Liver (tissue), 8 donors: ENCODE measurements at regions not wholly inside any gene's neighbourhood (a gene's known extent, or its start where the extent isn't known, plus 50 kb on each side); places are given as distances from the start of the nearest gene placed in this dataset.

ENCODE experiments used
- DNase-seq: peaks from one replicate; pipeline ENCODE4 v3.0.0-alpha.2; 2017; ENCODE audit warnings: low spot score
- H3K27ac ChIP-seq, 2 donors: one replicate each; pipeline ENCODE4 v1.7.0; 2013; ENCODE audit warnings: inconsistent platforms in 2 of 2, low read length in 2 of 2, control low read depth in 1 of 2, low read depth in 1 of 2, mild to moderate bottlenecking in 1 of 2
- H3K27me3 ChIP-seq, 4 donors: one replicate each; pipeline versions ENCODE4 v1.6.1 to v1.7.0; 2013; ENCODE audit warnings: low read length in 3 of 4, inconsistent platforms in 1 of 4, mild to moderate bottlenecking in 1 of 4, moderate library complexity in 1 of 4; ENCODE audit not compliant: control insufficient read depth in 4 of 4, insufficient read depth in 4 of 4
- H3K36me3 ChIP-seq, 4 donors: one replicate each; pipeline versions ENCODE4 v1.6.1 to v1.7.0; 2013; ENCODE audit warnings: low read length in 3 of 4, mild to moderate bottlenecking in 3 of 4, low read depth in 1 of 4, moderate library complexity in 1 of 4; ENCODE audit not compliant: control insufficient read depth in 4 of 4, insufficient read depth in 3 of 4
- H3K4me1 ChIP-seq, 4 donors: one replicate each; pipeline versions ENCODE4 v1.6.1 to v1.7.0; 2013; ENCODE audit warnings: low read length in 3 of 4, mild to moderate bottlenecking in 3 of 4, moderate library complexity in 1 of 4; ENCODE audit not compliant: control insufficient read depth in 4 of 4, insufficient read depth in 4 of 4
- H3K4me3 ChIP-seq, 3 donors: one replicate each; pipeline versions ENCODE4 v1.6.1 to v1.7.0; 2013; ENCODE audit warnings: low read length in 3 of 3, control low read depth in 1 of 3, low read depth in 1 of 3, mild to moderate bottlenecking in 1 of 3
- H3K9ac ChIP-seq, 2 donors: one replicate each; pipeline ENCODE4 v1.7.0; 2013; ENCODE audit warnings: low read length in 2 of 2, mild to moderate bottlenecking in 2 of 2, moderate library complexity in 2 of 2, control low read depth in 1 of 2, low read depth in 1 of 2
- H3K9me3 ChIP-seq, 4 donors: one replicate each; pipeline versions ENCODE4 v1.6.1 to v1.7.0; 2013; ENCODE audit warnings: low read length in 3 of 4; ENCODE audit not compliant: control insufficient read depth in 4 of 4
- EGR1 ChIP-seq, 2 donors: IDR thresholded peaks; 2 replicates each; pipeline ENCODE4 v1.6.1; 2016 to 2018; ENCODE audit warnings: antibody characterized with exemption in 2 of 2, low read depth in 2 of 2
- FOXA1 ChIP-seq: IDR thresholded peaks from 2 replicates; pipeline ENCODE4 v1.6.1; 2016; ENCODE audit warnings: antibody characterized with exemption
- FOXA2 ChIP-seq: IDR thresholded peaks from 2 replicates; pipeline ENCODE4 v1.6.1; 2016; ENCODE audit warnings: antibody characterized with exemption
- GABPA ChIP-seq, 2 donors: IDR thresholded peaks in 1 of 2; conservative IDR thresholded peaks in 1 of 2; 2 replicates each; pipeline ENCODE4 v1.6.1; 2016; ENCODE audit warnings: antibody characterized with exemption in 2 of 2, mild to moderate bottlenecking in 1 of 2, moderate library complexity in 1 of 2
- HNF4A ChIP-seq, 2 donors: conservative IDR thresholded peaks; 2 replicates each; pipeline ENCODE4 v1.6.1; 2016; ENCODE audit warnings: antibody characterized with exemption in 2 of 2, mild to moderate bottlenecking in 2 of 2
- HNF4G ChIP-seq: IDR thresholded peaks from 2 replicates; pipeline ENCODE4 v1.6.1; 2016; ENCODE audit warnings: antibody characterized with exemption
- JUND ChIP-seq, 2 donors: IDR thresholded peaks; 2 replicates each; pipeline ENCODE4 v1.6.1; 2016; ENCODE audit warnings: antibody characterized with exemption in 2 of 2
- MAX ChIP-seq: IDR thresholded peaks from 2 replicates; pipeline ENCODE4 v1.6.1; 2016; ENCODE audit warnings: antibody characterized with exemption
- NR2F2 ChIP-seq: IDR thresholded peaks from 2 replicates; pipeline ENCODE4 v1.6.1; 2016; ENCODE audit warnings: antibody characterized with exemption
- RAD21 ChIP-seq, 2 donors: IDR thresholded peaks; 2 replicates each; pipeline ENCODE4 v1.6.1; 2016; ENCODE audit warnings: antibody characterized with exemption in 2 of 2, mild to moderate bottlenecking in 2 of 2
- RXRA ChIP-seq, 2 donors: IDR thresholded peaks; 2 replicates each; pipeline ENCODE4 v1.6.1; 2017 to 2018; ENCODE audit warnings: antibody characterized with exemption in 2 of 2, mild to moderate bottlenecking in 1 of 2
- SP1 ChIP-seq: IDR thresholded peaks from 2 replicates; pipeline ENCODE4 v1.6.1; 2018; ENCODE audit warnings: antibody characterized with exemption, mild to moderate bottlenecking
- TAF1 ChIP-seq: conservative IDR thresholded peaks from 2 replicates; pipeline ENCODE4 v1.6.1; 2016; ENCODE audit warnings: antibody characterized with exemption, mild to moderate bottlenecking
- YY1 ChIP-seq: IDR thresholded peaks from 2 replicates; pipeline ENCODE4 v1.6.1; 2016; ENCODE audit warnings: antibody characterized with exemption, mild to moderate bottlenecking
- WGBS: extraction: QIAGEN DNeasy Blood & Tissue Kit; methylation state at CpG from one replicate; pipeline ENCODE4 v1.1.7; 2013; 5-methylcytosine and 5-hydroxymethylcytosine counted together
- TF ChIP-seq, protein P1 (sequence below): IDR thresholded peaks from 2 replicates; pipeline ENCODE4 v1.6.1; 2016; ENCODE audit warnings: antibody characterized with exemption
- TF ChIP-seq, protein P2 (sequence below): fragments of 150-350 bp; IDR thresholded peaks from 2 replicates; pipeline ENCODE4 v1.5.1; 2017; ENCODE audit warnings: improper control_type of control experiment, low read depth, low read length; ENCODE audit not compliant: missing input control
- TF ChIP-seq, protein P3 (sequence below): IDR thresholded peaks from 2 replicates; pipeline ENCODE4 v1.6.1; 2016; ENCODE audit warnings: antibody characterized with exemption
- TF ChIP-seq, protein P4 (sequence below): IDR thresholded peaks from 2 replicates; pipeline ENCODE4 v1.6.1; 2016; ENCODE audit warnings: antibody characterized with exemption, mild to moderate bottlenecking
- donor health status: healthy.
- donor health status: healthy.
- donor health status: healthy.
- donor health status: healthy.
- donor health status: healthy.

DNA sequence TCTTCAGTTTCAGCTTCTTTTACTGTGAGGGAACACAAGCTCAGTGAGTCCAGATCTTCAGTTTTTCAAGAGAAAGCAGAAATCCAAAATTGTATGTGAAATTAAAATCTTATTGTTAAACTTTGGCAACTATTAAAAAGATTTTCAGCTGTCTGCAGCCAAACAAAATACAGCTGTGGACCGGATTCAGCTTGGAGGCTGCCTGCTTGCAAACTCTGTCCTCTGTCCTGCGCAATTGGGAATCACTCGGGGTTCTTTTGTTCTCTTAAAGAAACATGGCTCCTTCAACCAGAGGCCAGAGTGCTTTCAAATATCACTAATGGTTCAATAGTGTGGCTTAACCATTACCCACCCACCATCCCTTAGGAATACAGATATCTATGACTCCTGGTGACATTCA lies 201.2 kb downstream of the CHIC2 start:
- no peak for DNase-seq
- H3K36me3 ChIP-seq = no peaks in the 10 kb centered on the region
- no peak overlapping the region for H3K4me3 ChIP-seq
- H3K27me3 ChIP-seq = no peaks in the 10 kb centered on the region
- no peaks in the 10 kb centered on the region for H3K9me3 ChIP-seq
- H3K4me1 ChIP-seq = no peaks in the 10 kb centered on the region
- 84% methylated on average over 3 of the region's 3 CpGs for WGBS
- H3K9ac ChIP-seq = no peak overlapping the region
- H3K27ac ChIP-seq = no peak overlapping the region
- no peak for TF ChIP-seq RAD21 (IDR thresholded peaks at IDR 0.05)
- TF ChIP-seq TAF1 = no peak
- no peak for TF ChIP-seq NR2F2
- TF ChIP-seq, protein P1, sequence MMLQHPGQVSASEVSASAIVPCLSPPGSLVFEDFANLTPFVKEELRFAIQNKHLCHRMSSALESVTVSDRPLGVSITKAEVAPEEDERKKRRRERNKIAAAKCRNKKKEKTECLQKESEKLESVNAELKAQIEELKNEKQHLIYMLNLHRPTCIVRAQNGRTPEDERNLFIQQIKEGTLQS = no peak
- TF ChIP-seq YY1 = no peak
- TF ChIP-seq MAX = no peak
- no peak for TF ChIP-seq RXRA (IDR thresholded peaks at IDR 0.05)
- TF ChIP-seq HNF4G = no peak
- no peak for TF ChIP-seq JUND (IDR thresholded peaks at IDR 0.05)
- TF ChIP-seq EGR1 (IDR thresholded peaks at IDR 0.05; ENCODE audit: low read depth in 2 of 2) = no peak
- TF ChIP-seq, protein P2, sequence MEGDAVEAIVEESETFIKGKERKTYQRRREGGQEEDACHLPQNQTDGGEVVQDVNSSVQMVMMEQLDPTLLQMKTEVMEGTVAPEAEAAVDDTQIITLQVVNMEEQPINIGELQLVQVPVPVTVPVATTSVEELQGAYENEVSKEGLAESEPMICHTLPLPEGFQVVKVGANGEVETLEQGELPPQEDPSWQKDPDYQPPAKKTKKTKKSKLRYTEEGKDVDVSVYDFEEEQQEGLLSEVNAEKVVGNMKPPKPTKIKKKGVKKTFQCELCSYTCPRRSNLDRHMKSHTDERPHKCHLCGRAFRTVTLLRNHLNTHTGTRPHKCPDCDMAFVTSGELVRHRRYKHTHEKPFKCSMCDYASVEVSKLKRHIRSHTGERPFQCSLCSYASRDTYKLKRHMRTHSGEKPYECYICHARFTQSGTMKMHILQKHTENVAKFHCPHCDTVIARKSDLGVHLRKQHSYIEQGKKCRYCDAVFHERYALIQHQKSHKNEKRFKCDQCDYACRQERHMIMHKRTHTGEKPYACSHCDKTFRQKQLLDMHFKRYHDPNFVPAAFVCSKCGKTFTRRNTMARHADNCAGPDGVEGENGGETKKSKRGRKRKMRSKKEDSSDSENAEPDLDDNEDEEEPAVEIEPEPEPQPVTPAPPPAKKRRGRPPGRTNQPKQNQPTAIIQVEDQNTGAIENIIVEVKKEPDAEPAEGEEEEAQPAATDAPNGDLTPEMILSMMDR = no peak
- TF ChIP-seq HNF4A (conservative IDR thresholded peaks at IDR 0.05) = no peak
- TF ChIP-seq GABPA (IDR thresholded peaks at IDR 0.05 in 1 of 2, conservative IDR thresholded peaks at IDR 0.05 in 1 of 2) = no peak
- TF ChIP-seq FOXA1 = no peak
- no peak for TF ChIP-seq FOXA2
- TF ChIP-seq, protein P3, sequence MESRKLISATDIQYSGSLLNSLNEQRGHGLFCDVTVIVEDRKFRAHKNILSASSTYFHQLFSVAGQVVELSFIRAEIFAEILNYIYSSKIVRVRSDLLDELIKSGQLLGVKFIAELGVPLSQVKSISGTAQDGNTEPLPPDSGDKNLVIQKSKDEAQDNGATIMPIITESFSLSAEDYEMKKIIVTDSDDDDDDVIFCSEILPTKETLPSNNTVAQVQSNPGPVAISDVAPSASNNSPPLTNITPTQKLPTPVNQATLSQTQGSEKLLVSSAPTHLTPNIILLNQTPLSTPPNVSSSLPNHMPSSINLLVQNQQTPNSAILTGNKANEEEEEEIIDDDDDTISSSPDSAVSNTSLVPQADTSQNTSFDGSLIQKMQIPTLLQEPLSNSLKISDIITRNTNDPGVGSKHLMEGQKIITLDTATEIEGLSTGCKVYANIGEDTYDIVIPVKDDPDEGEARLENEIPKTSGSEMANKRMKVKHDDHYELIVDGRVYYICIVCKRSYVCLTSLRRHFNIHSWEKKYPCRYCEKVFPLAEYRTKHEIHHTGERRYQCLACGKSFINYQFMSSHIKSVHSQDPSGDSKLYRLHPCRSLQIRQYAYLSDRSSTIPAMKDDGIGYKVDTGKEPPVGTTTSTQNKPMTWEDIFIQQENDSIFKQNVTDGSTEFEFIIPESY = no peak
- TF ChIP-seq, protein P4, sequence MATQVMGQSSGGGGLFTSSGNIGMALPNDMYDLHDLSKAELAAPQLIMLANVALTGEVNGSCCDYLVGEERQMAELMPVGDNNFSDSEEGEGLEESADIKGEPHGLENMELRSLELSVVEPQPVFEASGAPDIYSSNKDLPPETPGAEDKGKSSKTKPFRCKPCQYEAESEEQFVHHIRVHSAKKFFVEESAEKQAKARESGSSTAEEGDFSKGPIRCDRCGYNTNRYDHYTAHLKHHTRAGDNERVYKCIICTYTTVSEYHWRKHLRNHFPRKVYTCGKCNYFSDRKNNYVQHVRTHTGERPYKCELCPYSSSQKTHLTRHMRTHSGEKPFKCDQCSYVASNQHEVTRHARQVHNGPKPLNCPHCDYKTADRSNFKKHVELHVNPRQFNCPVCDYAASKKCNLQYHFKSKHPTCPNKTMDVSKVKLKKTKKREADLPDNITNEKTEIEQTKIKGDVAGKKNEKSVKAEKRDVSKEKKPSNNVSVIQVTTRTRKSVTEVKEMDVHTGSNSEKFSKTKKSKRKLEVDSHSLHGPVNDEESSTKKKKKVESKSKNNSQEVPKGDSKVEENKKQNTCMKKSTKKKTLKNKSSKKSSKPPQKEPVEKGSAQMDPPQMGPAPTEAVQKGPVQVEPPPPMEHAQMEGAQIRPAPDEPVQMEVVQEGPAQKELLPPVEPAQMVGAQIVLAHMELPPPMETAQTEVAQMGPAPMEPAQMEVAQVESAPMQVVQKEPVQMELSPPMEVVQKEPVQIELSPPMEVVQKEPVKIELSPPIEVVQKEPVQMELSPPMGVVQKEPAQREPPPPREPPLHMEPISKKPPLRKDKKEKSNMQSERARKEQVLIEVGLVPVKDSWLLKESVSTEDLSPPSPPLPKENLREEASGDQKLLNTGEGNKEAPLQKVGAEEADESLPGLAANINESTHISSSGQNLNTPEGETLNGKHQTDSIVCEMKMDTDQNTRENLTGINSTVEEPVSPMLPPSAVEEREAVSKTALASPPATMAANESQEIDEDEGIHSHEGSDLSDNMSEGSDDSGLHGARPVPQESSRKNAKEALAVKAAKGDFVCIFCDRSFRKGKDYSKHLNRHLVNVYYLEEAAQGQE = no peak
- no peak for TF ChIP-seq SP1
